Kidney capillary endothelial cell (primary cell): ENCODE measurements at regions not wholly inside any gene's neighbourhood (a gene's known extent, or its start where the extent isn't known, plus 50 kb on each side); places are given as distances from the start of the nearest gene placed in this dataset.
A peak's percentile ranks its signal among the peaks of the same experiment; 100 is the strongest.

ENCODE experiments used
- DNase-seq: peaks from one replicate; pipeline ENCODE4 v3.0.0-alpha.2; 2018; ENCODE audit warnings: low spot score

- no peak for DNase-seq
Observed at GRCh38 chr20:59495166-59495565, 109.2 kb upstream of the PHACTR3 start.

GRCh38 chr20:59495894-59496510 is 108.3 kb upstream of the PHACTR3 start:
- DNase-seq = peak; percentile 67

- no peak for DNase-seq
Observed at GRCh38 chr20:59498291-59498690, 106.0 kb upstream of the PHACTR3 start.

- DNase-seq = no peak
Observed at GRCh38 chr20:59499863-59500262, 104.5 kb upstream of the PHACTR3 start.

- no peak for DNase-seq
Observed at GRCh38 chr20:59508729-59509128, 95.6 kb upstream of the PHACTR3 start.

GRCh38 chr20:59512651-59513050 is 91.7 kb upstream of the PHACTR3 start:
- DNase-seq = no peak

- no peak for DNase-seq
Observed at GRCh38 chr20:59514554-59514953, 89.8 kb upstream of the PHACTR3 start.

GRCh38 chr20:59515013-59515905 is 89.1 kb upstream of the PHACTR3 start:
- DNase-seq = peak; percentile 47

GRCh38 chr20:59515906-59516209 is 88.5 kb upstream of the PHACTR3 start:
- DNase-seq = no peak

GRCh38 chr20:59518881-59519706 is 85.2 kb upstream of the PHACTR3 start:
- DNase-seq = peak; percentile 61

GRCh38 chr20:59519707-59520014 is 84.7 kb upstream of the PHACTR3 start:
- no peak for DNase-seq

- DNase-seq = no peak
Observed at GRCh38 chr20:59520814-59521213, 83.5 kb upstream of the PHACTR3 start.

GRCh38 chr20:59525500-59526241 is 78.7 kb upstream of the PHACTR3 start:
- DNase-seq = peak; percentile 41

GRCh38 chr20:59526242-59527225 is 77.8 kb upstream of the PHACTR3 start:
- no peak for DNase-seq

- no peak for DNase-seq
Observed at GRCh38 chr20:59530782-59531181, 73.6 kb upstream of the PHACTR3 start.

- DNase-seq = no peak
Observed at GRCh38 chr20:59537991-59538390, 66.3 kb upstream of the PHACTR3 start.

- no peak for DNase-seq
Observed at GRCh38 chr20:59547596-59547995, 56.7 kb upstream of the PHACTR3 start.
